Kasumi-1 (cell line): ENCODE measurements at regions not wholly inside any gene's neighbourhood (a gene's known extent, or its start where the extent isn't known, plus 50 kb on each side); places are given as distances from the start of the nearest gene placed in this dataset.
"Not testable (repeated sequence)": the region's sequence is repeated elsewhere in the genome, so short reads cannot be mapped to it uniquely, and the experiment has no call there.

ENCODE experiments used
- DNase-seq, 2 experiments: peaks; one replicate each; lab custom pipeline; 2025; lab: John Stamatoyannopoulos, UW

DNA sequence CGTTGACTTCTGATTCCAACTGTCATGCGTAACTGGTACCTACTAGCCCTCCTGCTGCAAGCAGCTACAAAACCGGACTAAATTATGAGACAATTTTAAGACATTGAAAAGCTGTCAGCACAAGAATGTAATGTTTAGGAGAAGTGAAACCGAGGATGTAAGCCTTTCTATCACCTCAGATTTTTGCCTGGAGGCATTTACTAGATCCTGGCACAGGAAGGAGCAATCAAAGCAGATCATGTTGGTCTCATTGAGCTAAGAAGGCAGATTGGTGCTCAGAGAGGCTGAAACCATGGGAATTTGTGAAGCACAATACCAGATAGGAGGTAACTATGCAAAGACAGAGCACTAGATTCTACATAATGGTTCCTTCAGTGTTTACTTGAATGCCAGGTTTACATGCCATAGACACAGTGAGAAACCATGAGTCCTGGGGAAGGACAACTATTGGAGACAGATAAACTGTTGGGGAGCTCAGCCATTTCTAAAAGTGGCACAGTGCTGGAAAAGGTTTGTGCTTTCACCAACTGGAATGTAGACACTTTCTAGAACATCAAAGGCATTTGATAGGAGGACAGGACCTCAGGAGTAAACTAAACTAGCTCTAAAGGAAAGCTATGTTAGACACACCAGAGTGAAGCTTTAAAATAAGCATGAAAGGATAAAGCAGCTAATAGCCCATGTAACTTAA is 179.4 kb downstream of the LYPLAL1 start:
- no peak for DNase-seq

DNA sequence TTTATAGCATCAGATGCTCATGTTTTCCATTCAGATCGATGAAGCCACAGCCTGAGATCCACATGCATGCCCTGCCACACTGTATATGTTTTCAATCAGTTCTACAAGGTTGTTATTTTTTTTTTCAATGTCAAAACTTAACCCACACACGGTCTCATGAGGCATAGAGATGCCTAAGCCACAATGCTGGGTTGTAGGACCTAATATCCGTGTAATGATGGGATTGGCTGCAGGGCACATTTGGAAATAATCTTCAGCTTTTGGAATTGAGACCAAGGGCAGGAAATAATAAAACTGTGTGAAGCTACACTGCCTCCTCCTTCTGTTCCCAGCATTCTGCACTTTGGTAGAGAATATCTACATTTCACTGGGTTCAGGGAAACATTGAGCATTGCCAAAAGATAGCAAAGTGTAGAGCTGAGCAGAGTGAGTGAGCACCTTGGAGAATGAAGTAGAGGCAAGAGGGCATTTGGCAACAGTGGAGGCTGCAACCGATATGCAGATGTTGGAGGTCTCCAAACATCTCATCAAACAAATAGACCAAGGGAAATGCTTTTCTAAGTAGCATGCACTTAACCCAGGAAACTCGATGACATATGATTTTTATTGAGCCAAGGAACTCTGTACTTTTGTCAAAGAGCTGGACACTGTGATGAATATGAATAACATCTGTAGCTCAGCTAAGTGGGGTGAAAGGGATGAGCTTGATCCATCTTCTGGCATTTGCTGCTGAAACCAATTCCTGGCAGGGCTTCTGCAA is 176.7 kb downstream of the LYPLAL1 start:
- DNase-seq: no peak

DNA sequence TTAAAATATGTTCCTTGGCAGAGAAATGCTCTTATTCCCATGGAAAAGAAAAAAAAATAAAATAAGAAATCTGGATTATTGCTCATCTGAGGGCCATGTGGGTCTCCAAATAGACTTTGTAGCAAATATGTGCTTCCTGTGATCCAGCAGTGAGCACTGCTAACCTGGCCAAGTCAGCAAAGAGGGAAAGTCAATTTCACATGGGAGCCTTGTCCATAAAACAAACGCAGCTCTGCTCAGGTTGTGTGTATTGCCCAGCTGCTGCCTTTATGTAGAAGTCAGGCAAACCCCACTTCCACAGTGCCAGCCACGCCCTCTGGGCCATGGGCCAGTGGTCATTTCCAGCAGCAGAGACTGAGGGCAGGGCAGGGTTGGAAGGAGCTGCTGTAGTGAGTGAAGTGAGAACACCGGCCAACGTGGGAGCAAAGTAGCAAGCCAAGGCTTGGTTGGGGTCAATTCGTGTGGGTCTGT is 174.3 kb downstream of the LYPLAL1 start:
- DNase-seq: no peak

DNA sequence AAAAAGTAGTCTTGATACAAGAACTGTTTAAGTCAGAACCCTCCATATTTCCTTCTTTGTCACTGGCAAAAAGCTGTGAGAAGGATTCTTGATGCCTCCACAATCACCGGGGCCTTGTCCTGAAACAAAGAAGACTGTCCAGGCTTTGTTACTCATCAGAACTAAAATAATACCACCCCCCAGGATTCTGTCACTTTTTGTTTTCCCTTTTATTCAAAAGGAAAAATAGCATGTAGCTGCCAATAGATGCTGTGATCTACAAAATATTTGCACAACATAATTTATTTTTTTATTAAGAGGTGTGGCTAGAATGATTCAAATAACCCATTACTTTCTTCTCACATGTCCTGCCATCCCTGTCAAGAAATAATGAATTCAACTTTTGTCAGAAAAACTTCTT is 173.7 kb downstream of the LYPLAL1 start:
- no peak for DNase-seq

DNA sequence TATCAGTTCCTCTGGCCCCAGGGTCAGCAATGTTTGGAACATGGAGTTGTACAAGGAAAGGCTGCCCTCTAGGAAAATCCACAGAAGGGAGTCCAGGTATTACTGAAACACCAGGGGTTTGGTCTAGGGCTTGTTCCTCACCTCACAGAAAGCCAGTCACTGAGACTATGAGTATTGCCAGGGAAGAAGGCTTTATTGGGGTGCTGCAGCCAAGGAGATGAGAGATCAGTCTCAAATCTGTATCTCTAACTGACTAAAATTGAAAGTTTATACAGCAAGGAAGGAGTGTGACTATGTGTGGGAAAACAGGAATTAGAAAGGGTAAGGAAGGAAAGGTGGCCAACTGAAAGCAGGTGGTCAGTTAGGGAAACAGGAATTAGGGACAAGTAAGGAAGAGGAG is 172.3 kb downstream of the LYPLAL1 start:
- no peak for DNase-seq

DNA sequence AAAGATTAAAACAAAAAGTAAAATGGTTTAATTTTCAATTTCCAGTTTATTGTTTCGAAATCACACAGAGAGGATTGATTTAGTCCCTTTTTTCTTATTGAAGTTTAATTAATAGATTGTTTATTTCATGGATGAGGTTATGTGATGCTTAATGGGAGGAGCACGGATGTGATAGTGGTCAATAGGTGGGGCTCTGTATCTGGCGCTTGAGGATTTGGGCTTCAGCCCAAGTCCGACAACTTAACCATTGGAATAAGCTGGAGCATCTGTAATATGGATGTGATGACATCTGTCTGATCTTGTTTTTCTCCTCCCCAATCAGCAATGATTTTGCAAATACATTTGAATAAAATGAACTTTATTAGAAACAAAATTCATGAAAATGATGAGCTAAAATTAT is 169.2 kb downstream of the LYPLAL1 start:
- DNase-seq: no peak

DNA sequence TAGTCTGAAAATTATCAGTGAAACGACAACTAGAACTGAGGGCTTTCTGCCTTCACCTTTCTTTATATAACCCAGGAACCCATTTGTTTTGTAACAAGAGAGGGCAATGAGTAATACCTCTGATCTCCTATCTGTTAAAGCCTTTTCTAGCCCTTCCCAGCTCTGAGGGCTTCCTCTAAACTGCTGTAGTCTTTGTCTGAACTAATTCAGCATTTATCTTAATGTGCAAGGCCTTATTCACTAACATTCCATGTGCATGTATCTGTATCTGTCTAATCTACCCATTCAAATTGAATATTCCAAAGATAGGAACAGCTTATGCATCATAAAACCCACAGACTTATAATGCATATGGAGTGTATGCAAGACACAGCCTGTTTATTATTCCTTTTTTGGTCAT is 167.1 kb downstream of the LYPLAL1 start:
- no peak for DNase-seq

DNA sequence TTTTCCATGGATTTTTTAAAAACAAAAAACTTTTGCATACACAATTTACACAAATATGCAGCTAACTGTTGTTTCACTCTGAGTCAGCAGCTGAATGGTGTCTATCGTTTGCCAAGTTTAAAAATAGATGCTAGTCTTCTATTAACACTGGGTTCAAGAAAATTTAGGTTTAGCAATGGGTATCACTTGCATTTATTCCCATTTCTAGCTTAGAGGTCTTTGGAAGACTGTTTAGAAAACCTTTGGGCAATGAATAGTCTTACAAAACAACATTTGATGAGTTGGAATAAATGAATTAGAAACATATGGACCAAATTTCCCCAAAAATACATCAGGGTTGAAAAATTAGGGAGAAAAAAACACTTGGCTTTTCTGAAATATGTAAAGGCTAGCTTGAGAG is 165.8 kb downstream of the LYPLAL1 start:
- no peak for DNase-seq

DNA sequence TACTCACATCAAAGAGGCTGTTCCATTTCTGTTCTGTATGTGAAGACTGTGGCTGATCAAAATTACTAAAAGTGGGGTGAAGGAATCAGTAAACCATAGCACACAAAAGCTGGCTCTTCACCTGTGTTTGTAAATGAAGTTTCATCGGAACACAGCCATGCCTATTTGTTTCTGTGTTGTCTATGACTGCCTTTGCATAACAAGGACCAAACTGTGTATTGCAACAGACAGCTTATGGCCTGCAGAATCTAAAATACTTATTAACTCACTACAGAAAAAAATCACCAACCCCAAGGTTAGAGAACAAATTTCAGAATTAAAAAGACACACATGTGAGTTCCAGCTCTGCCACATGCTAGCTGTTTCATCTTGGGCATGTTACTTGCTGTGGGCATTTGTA is 163.9 kb downstream of the LYPLAL1 start:
- DNase-seq: no peak

DNA sequence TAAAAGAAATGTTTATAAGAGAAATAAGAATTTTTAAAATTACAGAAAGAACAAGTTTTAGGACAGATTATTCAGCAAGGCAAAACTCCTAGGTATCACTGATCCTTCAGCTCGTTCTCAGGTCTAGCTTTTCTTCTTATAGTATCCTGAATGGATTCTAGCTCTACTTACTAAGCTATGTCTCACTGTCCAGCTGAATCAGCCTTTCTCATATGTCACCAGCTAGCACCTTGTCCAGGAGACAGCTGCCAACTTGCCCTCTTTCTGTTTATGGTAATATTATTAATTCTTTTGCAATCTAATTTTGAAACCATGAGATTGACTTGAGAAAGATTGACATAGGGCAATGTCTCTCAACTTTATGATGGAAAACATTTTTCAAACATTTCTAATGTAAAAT is 159.9 kb downstream of the LYPLAL1 start:
- no peak for DNase-seq

DNA sequence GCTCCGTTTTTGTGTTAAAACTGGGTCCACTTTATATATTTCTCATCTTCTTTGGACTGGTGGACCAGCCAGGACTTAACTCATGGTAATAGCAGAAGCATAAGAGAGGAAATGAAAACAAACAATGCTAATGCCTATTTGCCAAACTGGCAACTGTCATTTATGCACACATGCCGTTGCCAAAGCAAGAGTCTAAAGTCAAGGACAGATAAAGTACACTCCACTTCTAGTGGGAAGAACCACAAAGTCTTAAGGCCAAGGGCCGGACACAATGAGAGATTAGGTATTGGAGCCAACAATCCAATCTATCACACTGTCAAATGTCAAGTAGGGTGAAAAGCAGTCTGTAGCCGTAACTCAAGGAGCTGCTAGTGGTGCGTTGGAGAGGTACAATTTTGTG is 157.7 kb downstream of the LYPLAL1 start:
- DNase-seq: no peak

DNA sequence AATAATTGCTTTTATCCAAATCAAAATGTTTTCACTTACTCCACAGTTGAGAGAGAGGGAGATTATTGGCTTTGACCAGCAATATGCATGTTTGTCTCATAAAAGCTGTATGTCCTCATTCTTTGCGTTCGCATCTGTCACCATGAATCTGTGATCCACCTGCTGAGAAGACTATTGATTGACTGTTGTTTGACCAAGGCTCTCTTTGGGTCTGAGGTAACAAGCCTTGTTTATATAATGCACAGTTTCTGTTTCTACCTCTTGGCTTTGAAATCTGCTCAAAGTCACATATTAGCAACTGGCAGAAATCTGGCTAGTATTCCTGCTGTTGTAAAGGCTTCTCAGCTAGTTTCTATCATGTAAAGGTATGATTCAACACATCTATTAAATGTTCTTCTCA is 157.0 kb downstream of the LYPLAL1 start:
- DNase-seq: no peak

DNA sequence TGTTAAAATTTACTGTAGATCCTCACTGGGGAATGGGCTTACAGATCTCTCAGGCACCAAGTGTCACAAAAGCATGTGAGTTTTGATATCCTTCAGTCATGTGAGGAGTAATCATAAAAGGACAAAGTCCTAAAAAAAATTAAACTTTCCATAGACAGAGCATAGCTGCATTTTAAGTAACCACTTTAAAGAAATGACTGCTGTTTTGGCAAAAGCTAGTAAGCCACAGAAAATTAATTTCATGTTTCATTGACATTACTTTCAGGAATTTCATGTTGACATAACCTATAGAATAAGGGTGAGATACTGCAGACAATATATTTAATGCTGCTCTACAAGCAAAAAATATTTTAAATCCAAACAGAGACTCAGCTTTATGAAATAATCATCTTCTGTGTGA is 156.3 kb downstream of the LYPLAL1 start:
- DNase-seq: no peak

DNA sequence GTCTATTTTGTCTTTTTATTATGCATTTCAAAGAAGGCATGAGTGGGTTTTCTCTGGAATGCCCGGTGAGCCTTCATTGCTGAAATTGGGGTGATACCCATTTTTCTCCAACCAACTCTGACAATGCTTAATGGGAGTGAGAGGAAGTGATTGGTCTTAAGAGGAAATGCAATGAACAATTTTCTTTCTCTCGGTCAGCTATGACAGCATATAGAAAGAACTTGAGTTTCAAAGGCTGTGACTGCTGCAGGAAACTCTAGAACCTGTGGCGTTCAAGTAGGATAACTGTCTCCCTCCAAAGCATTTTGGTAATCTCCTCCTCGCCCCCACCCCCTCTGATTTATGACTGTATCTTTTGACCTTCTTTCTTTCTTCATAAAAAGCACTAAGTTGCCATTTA is 155.9 kb downstream of the LYPLAL1 start:
- no peak for DNase-seq

DNA sequence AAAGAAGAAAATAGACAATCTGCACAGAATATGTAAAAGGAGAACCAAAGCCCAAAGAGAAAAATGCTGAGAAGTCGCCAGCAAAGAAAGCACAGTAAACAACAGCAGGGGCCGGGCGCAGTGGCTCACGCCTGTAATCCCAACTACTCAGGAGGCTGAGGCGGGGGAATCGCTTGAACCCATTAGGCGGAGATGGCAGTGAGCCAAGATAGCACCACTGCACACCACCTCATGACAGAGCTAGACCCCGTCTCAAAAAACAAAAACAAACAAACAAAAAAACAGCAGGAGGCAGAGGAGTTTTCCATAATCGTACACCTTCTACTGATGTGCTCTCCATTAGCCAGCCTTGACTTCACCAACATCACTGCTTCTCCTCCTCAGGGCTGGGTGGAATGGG is 153.2 kb downstream of the LYPLAL1 start:
- DNase-seq: no peak

DNA sequence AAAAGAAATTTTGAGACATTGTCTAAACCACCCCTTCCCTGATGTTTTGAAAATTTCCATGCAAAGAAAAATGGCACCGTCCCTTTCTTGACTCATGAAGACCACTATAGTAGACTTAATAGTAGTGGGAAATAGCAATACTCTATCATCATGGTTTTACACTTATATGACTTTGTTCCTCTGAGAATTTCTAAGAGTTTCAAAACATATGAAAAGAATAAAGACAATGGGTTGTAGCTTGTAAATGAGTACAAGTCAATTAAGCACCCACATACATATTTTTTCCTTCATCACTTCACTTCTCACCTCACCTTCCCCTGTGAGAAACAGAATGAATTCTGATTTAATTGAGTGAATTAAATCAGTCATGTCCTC is 151.7 kb downstream of the LYPLAL1 start:
- no peak for DNase-seq

DNA sequence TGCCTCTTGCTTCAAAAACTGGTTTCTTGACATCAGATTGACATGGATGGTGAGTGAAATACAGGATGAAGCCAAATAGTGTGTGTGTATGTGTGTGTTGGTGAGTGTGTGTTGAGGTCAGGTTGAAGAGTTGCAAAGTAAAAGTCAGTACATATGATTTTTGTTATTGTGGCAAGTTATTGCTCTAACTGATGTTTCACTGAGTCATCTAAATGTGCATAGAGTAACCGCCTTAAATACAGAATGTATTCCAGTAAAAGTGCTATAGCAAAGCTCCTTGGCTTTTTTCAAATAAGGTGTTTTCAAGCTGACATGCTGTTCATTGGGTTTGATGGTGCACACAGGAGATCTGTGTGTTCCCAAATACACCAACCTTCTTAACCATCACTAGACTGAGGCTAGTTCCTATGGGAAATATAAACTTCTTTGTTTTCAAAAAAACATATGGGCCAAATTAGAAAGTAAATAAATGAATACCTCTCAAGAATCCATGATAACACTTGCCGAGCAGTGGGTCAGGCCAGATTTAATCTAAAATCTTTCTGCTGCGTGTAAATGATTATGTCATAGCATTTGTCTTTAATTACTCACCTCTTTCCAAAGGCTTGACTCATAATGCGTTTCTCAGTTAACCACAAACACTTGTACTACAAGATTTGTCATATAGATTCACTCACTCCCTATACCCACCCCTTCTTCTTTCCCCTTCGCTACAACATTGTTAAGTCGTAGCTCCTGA is 151.1 kb downstream of the LYPLAL1 start:
- peak; percentile 2 to 12 for DNase-seq

DNA sequence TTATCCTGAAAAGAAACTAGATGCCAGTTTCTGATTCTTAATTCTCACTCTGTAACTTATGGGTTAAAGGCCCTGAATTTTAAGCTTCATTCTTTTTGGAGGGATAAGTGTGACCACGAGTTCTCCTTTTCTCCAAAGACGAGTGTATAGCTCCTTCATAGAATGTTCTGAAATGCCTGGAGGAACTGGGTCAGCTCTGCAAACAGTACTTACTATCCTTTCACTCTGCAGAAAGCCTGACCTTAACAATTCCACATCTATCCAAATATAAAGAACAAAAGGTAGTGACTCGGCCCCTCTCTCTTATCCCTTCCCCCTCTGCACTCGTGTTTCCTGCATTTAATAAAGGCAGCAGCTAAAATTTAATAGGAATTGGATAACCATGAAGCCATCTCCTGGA is 150.5 kb downstream of the LYPLAL1 start:
- DNase-seq: peak in 1 of 2 experiments; percentile 0

DNA sequence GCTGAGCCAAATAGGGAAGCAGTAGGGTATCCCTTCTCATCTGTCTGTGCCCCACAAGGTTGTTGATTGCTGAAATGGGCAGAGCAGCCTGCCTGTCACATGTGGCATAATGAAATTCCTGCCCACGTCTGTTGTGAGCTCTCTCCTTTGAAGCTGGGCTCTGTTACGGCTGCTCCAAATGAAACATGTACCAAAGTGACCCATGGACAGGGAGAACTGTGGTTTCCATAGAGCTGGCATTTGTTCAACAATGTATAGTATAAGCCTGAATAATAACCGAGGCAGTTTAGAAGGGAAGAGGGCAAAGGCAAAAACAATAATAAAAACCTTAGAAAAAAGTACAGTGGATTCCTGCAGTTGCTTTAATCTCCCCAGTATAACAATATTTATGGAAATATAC is 149.7 kb downstream of the LYPLAL1 start:
- no peak for DNase-seq

DNA sequence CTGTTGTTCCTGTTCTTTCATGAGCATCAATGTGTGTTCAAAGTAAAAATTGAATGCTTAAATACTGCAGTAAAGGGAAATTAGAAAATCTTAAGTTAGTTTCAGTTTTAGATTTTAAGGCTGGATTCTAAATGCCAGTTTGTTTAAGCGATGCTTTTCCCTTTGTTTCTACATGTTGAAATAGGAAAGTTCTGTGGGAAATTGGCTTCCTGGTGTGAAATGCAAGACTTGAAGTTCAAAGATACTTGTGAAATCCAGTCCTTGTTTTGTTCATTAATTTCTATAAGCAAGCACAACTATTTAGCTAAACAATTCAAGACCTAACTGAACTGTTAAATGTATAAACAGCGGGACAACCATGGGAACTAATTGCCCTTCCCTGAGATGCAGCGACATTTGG is 149.1 kb downstream of the LYPLAL1 start:
- DNase-seq: no peak

DNA sequence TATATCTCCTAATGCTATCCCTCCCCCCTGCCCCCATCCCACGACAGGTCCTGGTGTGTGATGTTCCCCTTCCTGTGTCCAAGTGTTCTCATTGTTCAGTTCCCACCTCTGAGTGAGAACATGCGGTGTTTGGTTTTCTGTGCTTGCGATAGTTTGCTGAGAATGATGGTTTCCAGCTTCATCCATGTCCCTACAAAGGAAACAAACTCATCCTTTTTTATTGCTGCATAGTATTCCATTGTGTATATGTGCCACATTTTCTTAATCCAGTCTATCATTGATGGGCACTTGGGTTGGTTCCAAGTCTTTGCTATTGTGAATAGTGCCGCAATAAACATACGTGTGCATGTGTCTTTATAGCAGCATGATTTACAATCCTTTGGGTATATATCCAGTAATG is 146.9 kb downstream of the LYPLAL1 start:
- DNase-seq: not testable (repeated sequence)

DNA sequence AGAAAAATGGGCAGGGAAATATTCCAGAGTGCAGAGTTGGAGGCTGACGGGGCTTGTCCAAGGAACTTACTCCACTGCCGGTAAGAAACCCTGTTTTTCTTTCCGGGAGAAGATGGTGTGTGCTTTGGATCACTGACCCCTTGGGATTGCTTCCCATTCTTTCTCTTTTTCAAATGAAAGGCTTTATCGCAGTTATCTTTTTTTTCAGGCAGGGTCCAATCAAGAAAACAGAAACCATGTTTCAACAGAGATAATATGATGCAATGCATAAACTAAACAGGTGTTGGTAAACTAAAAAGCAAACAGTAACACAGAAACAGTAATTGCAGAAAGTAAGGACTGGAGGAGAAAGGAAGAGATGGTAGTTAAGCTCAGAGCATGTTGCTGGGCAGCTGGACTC is 145.1 kb downstream of the LYPLAL1 start:
- no peak for DNase-seq

DNA sequence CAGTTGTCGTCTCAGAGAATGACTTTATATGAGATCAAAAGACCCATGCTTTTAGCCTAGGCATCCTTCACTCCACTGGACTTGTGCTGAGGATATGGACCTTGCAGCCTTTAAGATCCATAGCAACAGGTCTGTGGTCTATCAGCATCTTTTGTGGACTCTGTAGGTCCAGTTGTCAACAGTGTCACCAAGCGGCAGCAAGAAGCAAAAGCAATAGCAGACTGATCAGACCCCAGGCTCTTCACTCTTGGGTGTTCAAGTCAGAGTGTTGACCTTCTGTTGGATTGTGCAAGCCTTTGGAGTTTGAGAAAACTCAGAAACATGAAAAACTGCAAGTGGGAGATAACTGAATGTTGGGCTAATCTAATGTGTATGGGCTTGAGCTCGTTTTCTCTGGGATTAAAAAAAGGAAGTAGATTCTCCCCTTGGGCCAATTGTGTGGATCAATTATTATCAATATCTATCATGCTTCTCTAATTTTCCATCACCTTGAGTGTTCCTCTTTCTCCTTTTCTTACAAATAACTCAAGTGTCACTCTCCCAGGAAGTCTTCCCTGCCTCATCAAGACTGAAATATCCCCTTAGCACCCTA is 144.2 kb downstream of the LYPLAL1 start:
- DNase-seq: no peak
